SIG-M5 treated with dmso at 0.1 percent for 504 hours (cell line): ENCODE measurements at regions not wholly inside any gene's neighbourhood (a gene's known extent, or its start where the extent isn't known, plus 50 kb on each side); places are given as distances from the start of the nearest gene placed in this dataset.

Experiments
- DNase-seq: peaks from one replicate; lab custom pipeline; 2025; ENCODE audit not compliant: unreplicated experiment; lab: John Stamatoyannopoulos, UW

DNA sequence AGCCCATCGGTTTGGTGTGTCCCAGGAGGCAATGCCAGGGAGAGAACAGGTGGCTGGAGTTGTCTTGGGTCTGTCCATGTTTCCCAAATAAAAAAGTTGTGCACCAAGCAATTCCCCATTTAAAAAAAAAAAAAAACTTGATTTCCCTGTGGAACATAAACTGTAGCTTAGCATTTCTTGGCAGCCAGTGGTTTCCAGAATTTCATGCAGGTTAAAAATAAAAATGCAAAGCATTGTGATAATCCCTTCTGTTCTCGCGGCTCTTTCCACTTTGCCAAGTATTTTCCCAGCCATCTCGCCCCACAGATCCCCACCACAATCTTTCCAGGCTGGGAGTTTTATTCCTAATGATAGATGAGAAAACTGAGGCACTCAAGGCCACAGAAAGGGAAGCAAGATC lies 51.4 kb upstream of the MSX1 start:
- no peak for DNase-seq

DNA sequence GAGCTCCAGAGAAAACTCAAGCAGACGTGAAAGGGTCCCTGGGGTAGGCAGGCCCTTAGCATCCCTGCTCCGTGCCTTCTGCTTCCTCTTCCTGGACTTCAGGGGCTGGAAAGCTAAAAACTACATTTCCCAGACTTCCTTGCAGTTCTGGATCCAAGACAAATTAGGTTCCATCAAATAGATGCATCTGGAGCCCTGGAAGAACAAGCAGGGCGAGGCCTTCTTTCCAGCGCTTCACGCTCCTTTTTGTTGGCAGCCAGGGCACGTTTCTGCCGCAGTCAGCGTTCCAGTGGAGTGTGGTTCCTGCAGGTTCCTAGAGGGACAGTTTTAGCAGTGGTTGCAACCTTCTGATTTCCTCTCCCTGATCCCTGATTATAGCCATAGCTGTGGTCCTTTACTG lies 53.6 kb upstream of the MSX1 start:
- DNase-seq, result no peak

DNA sequence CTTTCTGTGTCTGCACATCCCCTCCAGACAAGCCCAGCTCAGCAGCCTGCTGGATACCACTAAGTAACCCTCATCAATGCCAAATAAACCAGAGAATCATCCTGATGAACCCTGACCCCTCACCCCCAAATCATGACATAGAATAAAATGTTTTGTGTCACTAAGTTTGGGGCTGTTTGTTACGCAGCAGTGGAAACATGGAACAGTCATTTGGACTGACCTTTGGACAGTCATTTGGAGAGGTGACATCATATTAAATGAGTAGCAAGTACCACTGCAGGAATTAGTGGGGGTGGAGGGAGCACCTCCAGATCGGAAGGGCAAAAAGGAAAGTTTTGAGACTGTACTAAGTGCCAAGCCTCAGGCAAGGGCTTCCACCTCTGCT lies 55.6 kb upstream of the MSX1 start:
- DNase-seq, result no peak

DNA sequence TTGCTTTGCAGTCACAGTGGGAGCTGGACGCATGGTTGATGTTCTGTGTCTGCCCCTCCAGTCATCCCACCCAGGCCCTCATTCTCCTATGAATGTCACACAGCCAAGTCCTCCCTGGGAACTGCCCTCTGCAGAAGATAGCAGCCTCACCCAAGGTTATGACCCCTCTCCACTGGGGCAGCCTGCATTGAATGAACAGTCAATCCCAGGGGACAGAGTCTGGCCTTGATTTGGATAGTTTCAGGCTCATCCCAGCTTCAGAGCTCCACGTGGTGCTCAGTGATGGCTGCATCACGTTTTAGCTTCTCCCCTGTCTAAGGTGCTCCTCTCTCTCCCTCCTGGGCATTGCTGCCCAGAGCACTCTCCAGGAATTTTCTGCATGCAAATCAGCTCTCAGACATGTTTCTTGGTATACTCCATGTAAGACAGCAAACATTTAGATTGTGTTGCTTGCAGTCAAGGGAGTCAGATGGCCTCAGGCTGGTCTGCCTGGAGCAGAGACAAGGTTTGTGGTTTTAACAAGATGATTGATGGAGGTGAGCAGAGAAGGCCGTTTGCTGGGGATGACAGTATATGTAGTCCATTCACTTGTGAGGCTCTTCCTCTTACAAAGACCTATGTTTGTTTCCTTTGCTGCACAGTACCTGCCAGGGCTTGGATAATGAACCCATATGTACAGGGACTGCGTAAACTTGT lies 56.1 kb upstream of the MSX1 start:
- DNase-seq, result no peak

- DNase-seq, result no peak
These were observed 58.6 kb upstream of the MSX1 start for GRCh38 chr4:4800646-4801408.

DNA sequence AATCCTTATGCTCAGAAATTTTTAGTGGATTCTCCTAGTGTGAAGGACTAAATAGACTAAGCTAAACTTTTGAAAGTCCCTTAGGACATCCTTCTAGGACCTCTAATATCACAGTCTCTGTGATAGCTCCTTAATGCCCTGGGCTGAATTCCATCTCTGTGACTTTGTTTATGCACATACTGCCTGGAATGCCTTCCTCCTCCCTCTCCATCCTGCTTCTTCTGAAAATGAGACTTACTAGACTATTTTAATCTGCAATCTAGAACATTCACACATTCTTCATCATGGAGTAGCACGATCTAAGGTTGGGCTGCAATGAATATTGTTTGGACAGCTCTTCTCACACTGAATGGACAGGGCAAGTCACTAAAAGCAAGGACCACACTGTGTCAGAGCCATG lies 65.0 kb upstream of the MSX1 start:
- no peak for DNase-seq

- no peak for DNase-seq
These were observed 67.0 kb upstream of the MSX1 start for GRCh38 chr4:4792466-4792865.

- DNase-seq, result no peak
These were observed 68.0 kb upstream of the MSX1 start for GRCh38 chr4:4791299-4792111.

DNA sequence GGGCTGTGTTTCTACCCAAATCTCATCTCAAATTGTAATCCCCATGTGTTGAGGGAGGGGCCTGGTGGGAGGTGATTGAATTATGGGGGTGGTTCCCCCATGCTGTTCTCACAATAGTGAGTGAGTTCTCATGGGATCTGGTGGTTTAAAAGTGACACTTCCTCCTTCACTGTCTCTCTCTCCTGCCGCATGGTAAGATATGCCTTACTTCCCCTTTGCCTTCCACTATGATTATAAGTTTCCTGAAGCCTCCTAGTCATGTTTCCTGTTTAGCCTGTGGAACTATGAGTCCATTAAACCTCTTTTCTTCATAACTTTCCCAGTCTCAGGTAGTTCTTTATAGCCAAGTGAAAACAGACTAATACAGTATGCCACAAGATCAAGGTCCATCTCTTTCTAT lies 70.0 kb upstream of the MSX1 start:
- no peak for DNase-seq

DNA sequence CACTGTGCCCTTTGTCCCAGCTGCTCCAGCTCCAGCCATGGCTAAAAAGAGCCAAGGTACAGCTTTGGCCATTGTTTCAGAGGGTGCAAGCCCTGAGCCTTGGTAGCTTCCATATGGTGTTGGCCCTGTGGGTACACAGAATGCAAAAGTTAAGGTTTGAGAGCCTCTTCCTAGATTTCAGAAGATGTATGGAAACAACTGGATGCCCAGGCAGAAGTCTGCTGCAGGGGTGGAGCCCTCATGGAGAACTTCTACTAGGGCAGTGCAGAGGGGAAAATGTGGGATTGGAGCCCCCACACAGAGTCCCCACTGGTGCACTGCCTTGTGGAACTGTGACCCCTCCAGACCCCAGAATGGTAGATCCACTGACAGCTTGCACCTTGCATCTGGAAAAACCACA lies 70.9 kb upstream of the MSX1 start:
- DNase-seq, result no peak

DNA sequence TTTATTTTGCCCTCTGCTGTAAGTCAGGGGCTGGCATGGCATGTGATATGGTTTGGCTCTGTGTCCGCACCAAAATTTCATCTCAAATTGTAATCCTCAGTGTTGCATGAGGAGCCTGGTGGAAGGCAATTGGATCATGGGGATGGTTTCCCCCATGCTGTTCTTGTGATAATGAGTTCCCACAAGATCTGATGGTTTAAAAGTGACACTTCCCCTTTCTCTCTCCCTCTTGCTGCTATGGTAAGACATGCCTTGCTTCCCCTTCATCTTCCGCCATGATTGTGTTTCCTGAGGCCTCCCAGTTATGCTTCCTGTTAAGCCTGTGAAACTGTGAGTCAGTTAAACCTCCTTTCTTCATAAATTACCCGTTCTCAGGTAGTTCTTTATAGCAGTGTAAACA lies 72.0 kb upstream of the MSX1 start:
- DNase-seq, result peak; percentile 2

DNA sequence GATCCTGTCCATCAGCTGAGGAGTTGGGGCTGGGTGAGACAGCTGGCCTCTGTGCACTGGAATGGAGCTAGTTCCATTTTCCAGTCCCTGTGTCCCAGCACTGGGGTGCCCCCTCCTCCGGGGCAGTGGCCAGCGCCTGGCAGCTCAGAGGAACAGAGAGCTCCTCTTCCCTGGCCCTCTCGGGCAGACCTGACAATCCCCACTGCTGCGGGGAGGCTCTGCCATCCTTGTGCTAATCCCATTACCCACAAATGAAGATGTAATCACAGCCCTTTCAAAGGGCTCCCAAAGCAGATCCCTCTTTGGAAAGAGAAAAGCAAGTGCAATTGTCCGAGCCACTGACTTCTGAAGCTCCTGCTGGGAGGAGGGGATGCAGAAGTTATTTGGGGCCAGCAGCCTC lies 75.1 kb upstream of the MSX1 start:
- DNase-seq, result no peak

- no peak for DNase-seq
These were observed 75.6 kb upstream of the MSX1 start for GRCh38 chr4:4783847-4784246.

DNA sequence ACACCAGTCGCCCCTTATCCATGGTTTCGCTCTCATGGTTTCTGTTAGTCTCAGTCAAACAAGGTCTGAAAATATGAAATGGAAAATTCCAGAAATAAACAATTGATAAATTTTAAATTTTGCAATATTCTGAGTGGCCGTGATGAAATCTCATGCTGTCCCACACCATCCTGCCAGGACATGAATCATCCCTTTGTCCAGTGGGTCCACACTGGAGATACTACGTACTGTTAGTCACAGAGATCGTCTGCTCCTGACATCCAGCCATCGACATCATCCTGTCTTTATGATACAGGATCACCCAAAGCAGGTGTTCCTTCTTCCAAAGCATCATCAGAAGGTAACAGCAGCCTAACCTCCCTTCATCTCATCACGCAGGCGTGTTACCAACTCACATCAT lies 76.5 kb upstream of the MSX1 start:
- DNase-seq, result no peak

- DNase-seq, result no peak
These were observed 77.3 kb upstream of the MSX1 start for GRCh38 chr4:4781936-4782707.

DNA sequence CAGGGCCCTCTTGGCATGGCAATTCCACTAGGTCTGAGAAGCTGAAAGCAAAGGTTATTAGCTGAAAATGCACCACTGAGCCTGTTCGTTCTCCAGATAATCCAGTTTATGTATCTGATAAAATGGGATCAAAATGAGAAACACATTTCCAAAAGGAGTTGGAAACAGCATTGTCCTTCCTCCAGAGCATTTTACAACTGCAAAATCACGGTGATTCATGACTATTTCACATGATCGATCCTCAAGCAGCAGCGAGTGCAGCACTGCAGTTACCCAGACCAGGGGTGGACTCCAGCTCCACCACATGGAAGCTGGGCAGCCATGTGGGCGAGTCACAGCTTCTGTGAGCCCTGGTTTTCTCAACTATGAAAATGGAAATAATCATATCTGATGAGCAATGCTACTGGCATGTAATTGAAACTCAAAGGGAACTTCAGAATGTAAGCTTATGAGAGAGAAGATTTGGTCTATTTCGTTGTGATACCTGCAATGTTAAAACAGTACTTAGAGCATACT lies 78.7 kb upstream of the MSX1 start:
- no peak for DNase-seq

DNA sequence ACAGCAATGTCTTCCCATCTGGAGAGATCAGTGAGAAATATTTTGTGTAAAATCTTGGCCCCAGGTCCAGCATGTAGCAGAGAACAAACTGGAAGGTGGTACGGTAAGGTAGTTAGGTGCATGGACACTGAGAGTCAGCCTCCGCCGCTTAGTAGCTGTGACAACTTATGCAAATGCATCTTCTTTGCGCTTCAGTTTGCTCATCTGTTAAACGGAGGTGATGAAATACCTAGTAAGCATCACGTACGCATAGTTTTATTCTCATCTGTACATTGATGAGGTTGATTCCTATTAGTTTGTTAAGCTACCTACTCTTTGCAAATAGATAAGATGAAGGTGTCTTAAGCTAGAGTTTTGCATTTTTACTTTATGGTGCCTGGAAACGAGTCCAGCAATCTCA lies 80.0 kb upstream of the MSX1 start:
- DNase-seq, result no peak

DNA sequence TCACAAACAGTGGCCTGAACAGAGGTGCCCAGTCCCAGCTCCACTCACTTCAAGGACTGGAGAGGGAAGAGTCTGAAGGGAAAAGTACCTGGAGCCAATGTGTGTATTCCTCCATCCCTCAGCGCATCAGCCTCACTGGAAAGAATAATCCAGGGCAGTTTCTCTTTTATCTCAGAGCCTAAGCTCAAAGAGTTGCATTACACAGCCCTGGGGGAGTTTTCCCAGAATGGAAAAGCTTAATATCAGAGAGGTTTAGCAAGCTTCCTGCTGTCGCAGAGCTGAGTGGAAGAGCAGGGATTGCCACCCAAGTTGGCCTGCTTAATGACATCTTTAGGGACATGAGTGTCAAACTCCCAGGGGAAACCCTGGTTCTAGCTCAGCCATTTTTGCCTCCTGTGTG lies 80.4 kb upstream of the MSX1 start:
- DNase-seq, result no peak

DNA sequence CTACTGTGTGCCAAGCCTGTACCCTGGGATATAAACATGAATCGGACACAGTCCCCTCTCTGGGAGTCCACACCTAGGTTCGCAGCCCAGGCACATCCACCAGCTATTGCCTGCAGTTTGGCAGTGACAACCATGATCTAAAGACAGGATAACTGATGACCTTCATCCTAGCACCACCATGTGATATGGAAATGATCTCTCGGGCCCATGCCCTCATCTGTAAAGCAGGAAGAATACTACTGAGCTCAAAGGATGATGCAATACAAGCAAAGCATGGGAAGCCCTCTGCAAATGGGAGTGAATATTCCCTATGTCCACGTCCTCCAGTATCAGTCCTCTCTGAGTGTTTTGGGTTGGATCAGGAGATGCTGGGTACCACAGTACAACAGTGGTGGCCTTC lies 80.9 kb upstream of the MSX1 start:
- no peak for DNase-seq

DNA sequence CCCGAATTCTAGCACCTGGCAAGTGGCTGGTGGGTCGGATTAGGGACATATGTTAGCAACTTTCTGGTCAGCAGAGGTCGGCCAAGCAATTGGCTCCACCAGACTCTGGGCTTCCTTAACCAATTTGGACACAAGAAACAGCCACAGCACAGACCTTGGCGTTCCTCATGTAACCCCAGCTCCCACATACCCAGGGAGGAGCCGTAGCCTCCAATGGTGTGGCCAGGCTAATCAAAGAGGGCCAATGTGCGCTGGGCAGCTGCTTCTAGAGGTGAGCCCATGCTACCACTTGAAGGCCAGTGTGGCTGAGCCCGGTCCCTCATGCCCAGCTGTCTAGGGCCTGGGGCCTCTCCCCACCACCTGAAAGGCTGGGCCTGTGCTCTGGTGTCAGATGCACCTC lies 82.5 kb upstream of the MSX1 start:
- no peak for DNase-seq

DNA sequence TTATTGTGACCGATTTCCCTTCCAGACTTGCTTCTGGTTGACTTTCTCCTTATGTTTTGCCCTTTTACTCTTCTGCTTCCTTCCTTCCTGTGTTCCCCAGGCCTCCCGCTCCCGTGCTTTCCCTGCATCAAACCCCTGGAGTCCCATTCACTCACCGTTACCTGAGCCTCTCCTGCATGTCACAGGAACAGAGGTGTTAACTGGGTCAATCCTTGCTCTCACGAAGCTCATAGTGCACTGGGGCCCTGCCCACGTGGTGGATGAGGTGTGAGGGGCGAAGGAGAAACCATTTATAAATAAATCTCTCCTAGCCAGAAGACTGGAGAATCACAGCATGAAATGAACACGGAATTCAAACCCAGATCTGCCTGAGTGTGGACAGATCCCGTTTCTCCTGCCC lies 83.1 kb upstream of the MSX1 start:
- no peak for DNase-seq
